ENCODE measurements at regions not wholly inside any gene's neighbourhood (a gene's known extent, or its start where the extent isn't known, plus 50 kb on each side); places are given as distances from the start of the nearest gene placed in this dataset.

DNA sequence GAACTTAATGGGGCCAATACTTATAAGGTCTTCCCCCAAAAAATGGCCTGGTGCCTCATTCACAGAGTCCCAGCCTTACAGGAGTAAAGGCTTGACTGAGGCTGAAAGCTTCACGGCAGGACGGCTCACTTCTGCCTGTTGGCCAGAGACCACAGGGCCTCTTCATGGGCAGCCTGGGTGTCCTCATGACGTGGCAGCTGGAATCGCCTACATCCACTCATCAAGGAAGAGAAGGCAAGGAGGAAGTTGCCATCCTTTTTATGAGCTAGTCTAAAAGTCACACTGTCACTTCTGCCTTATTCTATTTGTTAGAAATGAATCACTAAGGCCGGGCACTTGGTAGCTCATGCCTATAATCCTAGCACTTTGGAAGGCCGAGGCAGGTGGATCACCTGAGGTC, 89.3 kb upstream of the DGKG start:
- no peaks in the 10 kb centered on the region for H4K20me1 ChIP-seq (ENCODE audit: control insufficient read depth, insufficient read depth, insufficient read length)
- no peak overlapping the region for H2BK15ac ChIP-seq (ENCODE audit: low read depth, low read length)
- H4K8ac ChIP-seq (replicated peaks; ENCODE audit: insufficient read length, low read depth, low read length) = no peak overlapping the region
- H3K36me3 Mint-ChIP-seq (ENCODE audit: insufficient read depth in 1 of 3, low read depth in 3 of 3) = no peaks in the 10 kb centered on the region
- H3K18ac ChIP-seq (ENCODE audit: insufficient read length, low read depth, low read length) = no peak overlapping the region
- no peak overlapping the region for H3K4ac ChIP-seq (ENCODE audit: low read depth, low read length)
- no peak overlapping the region for H3K27ac Mint-ChIP-seq
- H3K4me3 Mint-ChIP-seq = no peak overlapping the region
- no peak overlapping the region for H3T11ph ChIP-seq (ENCODE audit: low read length)
- no peak overlapping the region for H3K4me2 ChIP-seq (ENCODE audit: insufficient read depth, insufficient read length, low read length)
- no peak overlapping the region for H2BK5ac ChIP-seq (ENCODE audit: insufficient read length, low read length)
- no peaks in the 10 kb centered on the region for H3K9me3 ChIP-seq (ENCODE audit: control insufficient read depth, low read depth, low read length)
- WGBS (ENCODE audit: extremely low coverage, insufficient read length, low lambda C conversion rate) = no CpG with 5 or more reads among the region's 6 CpGs
- no peak for DNase-seq
- no peaks in the 10 kb centered on the region for H3K27me3 ChIP-seq (ENCODE audit: insufficient read depth, low read length)
- no peaks in the 10 kb centered on the region for H3K79me2 ChIP-seq (ENCODE audit: insufficient read depth, low read length)
- no peak for TF ChIP-seq CTCF (conservative IDR thresholded peaks at IDR 0.05)
- H2AK5ac ChIP-seq (ENCODE audit: insufficient read length, low read length) = no peak overlapping the region
- H4K91ac ChIP-seq (ENCODE audit: insufficient read length, low read depth, low read length) = no peak overlapping the region
- H3K23ac ChIP-seq (ENCODE audit: insufficient read length, low read depth, low read length) = no peak overlapping the region
- no peak overlapping the region for H4K5ac ChIP-seq (ENCODE audit: insufficient read length, low read depth, low read length)
- no peak overlapping the region for H2BK12ac ChIP-seq (ENCODE audit: insufficient read length, low read depth, low read length)
- H2AFZ ChIP-seq (ENCODE audit: low read length) = no peak overlapping the region
- peaks cover 6 to 17% of the 10 kb centered on the region in 2 experiments for H3K4me1 Mint-ChIP-seq
- H3K4me1 ChIP-seq (ENCODE audit: insufficient read depth, low read length) = no peaks in the 10 kb centered on the region
- H2BK20ac ChIP-seq (ENCODE audit: low read depth, low read length, poor library complexity, severe bottlenecking) = no peak overlapping the region
- no peak overlapping the region for H3K14ac ChIP-seq (ENCODE audit: insufficient read depth, low read length)
- no peak overlapping the region for H3K56ac ChIP-seq (ENCODE audit: insufficient read length, low read depth, low read length)
- no peaks in the 10 kb centered on the region; a peak in 1 of 5 replicates for H3K9me3 Mint-ChIP-seq
- no peaks in the 10 kb centered on the region for H3K79me1 ChIP-seq (ENCODE audit: insufficient read depth, low read depth, low read length, poor library complexity, severe bottlenecking)
- H3K9ac ChIP-seq (ENCODE audit: extremely low read depth, insufficient read length, low read length) = no peak overlapping the region
- H3K27ac ChIP-seq (ENCODE audit: insufficient read length, low read depth, low read length) = no peak overlapping the region
- no peaks in the 10 kb centered on the region; the same call in 1 of the 2 replicates for H3K27me3 Mint-ChIP-seq (ENCODE audit: low read depth)
- no peak overlapping the region for H2BK120ac ChIP-seq (ENCODE audit: low read depth, low read length, poor library complexity, severe bottlenecking)
- no peaks in the 10 kb centered on the region for H3K23me2 ChIP-seq (ENCODE audit: insufficient read length, low read depth, low read length, poor library complexity, severe bottlenecking)

Measured in H9 (cell line).